HUDEP-2 (cell line): ENCODE measurements at regions not wholly inside any gene's neighbourhood (a gene's known extent, or its start where the extent isn't known, plus 50 kb on each side); places are given as distances from the start of the nearest gene placed in this dataset.
"Not testable (repeated sequence)": the region's sequence is repeated elsewhere in the genome, so short reads cannot be mapped to it uniquely, and the experiment has no call there.

Source experiments
- DNase-seq, 76 experiments: peaks; one replicate each; lab custom pipeline; 2025; ENCODE audit not compliant: unreplicated experiment in 76 of 76; lab: John Stamatoyannopoulos, UW

GRCh38 chr4:85018983-85019382 lies 52.5 kb upstream of the WDFY3 start:
- no peak for DNase-seq

- no peak for DNase-seq
These were observed 52.9 kb upstream of the WDFY3 start for GRCh38 chr4:85019411-85019810.

- no peak for DNase-seq
These were observed 58.2 kb upstream of the WDFY3 start for GRCh38 chr4:85024671-85025070.

GRCh38 chr4:85028910-85029309 lies 62.4 kb upstream of the WDFY3 start:
- no peak for DNase-seq

GRCh38 chr4:85029453-85029852 lies 63.0 kb upstream of the WDFY3 start:
- DNase-seq = no peak

GRCh38 chr4:85030156-85030555 lies 63.7 kb upstream of the WDFY3 start:
- DNase-seq = no peak

GRCh38 chr4:85033838-85034237 lies 67.3 kb upstream of the WDFY3 start:
- not testable (repeated sequence) for DNase-seq

GRCh38 chr4:85039526-85039925 lies 73.0 kb upstream of the WDFY3 start:
- no peak for DNase-seq

GRCh38 chr4:85043812-85044496 lies 77.5 kb upstream of the WDFY3 start:
- peak in 2 of 76 experiments; percentile 7 to 22 for DNase-seq

GRCh38 chr4:85050736-85051135 lies 84.2 kb upstream of the WDFY3 start:
- DNase-seq = no peak

GRCh38 chr4:85051526-85051925 lies 85.0 kb upstream of the WDFY3 start:
- DNase-seq = no peak

GRCh38 chr4:85054925-85055324 lies 88.4 kb upstream of the WDFY3 start:
- DNase-seq = not testable (repeated sequence)

- no peak for DNase-seq
These were observed 92.1 kb upstream of the WDFY3 start for GRCh38 chr4:85058551-85058950.

GRCh38 chr4:85061974-85062373 lies 95.5 kb upstream of the WDFY3 start:
- no peak for DNase-seq

- no peak for DNase-seq
These were observed 96.0 kb upstream of the WDFY3 start for GRCh38 chr4:85062466-85062865.

- DNase-seq = no peak
These were observed 100.9 kb upstream of the WDFY3 start for GRCh38 chr4:85067342-85067741.

- no peak for DNase-seq
These were observed 111.5 kb upstream of the WDFY3 start for GRCh38 chr4:85078016-85078415.

- no peak for DNase-seq
These were observed 114.7 kb upstream of the WDFY3 start for GRCh38 chr4:85081196-85081595.

GRCh38 chr4:85084371-85085094 lies 118.0 kb upstream of the WDFY3 start:
- peak in 28 of 76 experiments; percentile 1 to 58 (median 19) for DNase-seq

GRCh38 chr4:85086721-85087120 lies 120.2 kb upstream of the WDFY3 start:
- DNase-seq = no peak

- DNase-seq = no peak
These were observed 126.0 kb upstream of the WDFY3 start for GRCh38 chr4:85092536-85092935.

- DNase-seq = no peak
These were observed 126.5 kb upstream of the WDFY3 start for GRCh38 chr4:85092943-85093342.
